ENCODE measurements at regions not wholly inside any gene's neighbourhood (a gene's known extent, or its start where the extent isn't known, plus 50 kb on each side); places are given as distances from the start of the nearest gene placed in this dataset.

- TF ChIP-seq, protein P1, sequence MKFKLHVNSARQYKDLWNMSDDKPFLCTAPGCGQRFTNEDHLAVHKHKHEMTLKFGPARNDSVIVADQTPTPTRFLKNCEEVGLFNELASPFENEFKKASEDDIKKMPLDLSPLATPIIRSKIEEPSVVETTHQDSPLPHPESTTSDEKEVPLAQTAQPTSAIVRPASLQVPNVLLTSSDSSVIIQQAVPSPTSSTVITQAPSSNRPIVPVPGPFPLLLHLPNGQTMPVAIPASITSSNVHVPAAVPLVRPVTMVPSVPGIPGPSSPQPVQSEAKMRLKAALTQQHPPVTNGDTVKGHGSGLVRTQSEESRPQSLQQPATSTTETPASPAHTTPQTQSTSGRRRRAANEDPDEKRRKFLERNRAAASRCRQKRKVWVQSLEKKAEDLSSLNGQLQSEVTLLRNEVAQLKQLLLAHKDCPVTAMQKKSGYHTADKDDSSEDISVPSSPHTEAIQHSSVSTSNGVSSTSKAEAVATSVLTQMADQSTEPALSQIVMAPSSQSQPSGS (CRISPR knock-in tag; IDR thresholded peaks at IDR 0.05; ENCODE audit: borderline replicate concordance, low read depth) = no peak
- TF ChIP-seq ATF3 (CRISPR knock-in tag; conservative IDR thresholded peaks at IDR 0.05) (no peak), HMGXB4 (CRISPR knock-in tag; IDR thresholded peaks at IDR 0.05) (no peak)
- TF ChIP-seq, protein P2, sequence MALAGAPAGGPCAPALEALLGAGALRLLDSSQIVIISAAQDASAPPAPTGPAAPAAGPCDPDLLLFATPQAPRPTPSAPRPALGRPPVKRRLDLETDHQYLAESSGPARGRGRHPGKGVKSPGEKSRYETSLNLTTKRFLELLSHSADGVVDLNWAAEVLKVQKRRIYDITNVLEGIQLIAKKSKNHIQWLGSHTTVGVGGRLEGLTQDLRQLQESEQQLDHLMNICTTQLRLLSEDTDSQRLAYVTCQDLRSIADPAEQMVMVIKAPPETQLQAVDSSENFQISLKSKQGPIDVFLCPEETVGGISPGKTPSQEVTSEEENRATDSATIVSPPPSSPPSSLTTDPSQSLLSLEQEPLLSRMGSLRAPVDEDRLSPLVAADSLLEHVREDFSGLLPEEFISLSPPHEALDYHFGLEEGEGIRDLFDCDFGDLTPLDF (CRISPR knock-in tag; IDR thresholded peaks at IDR 0.05) = no peak
Measured at GRCh38 chr11:91433284-91434010, 791.2 kb upstream of the FAT3 start.
